ENCODE measurements at regions not wholly inside any gene's neighbourhood (a gene's known extent, or its start where the extent isn't known, plus 50 kb on each side); places are given as distances from the start of the nearest gene placed in this dataset.

GRCh38 chr18:22057908-22058527 is 111.4 kb upstream of the GATA6 start:
- intact Hi-C loops (cut with DNase I), result no loop called here
- Histone ChIP-seq H3K27ac (no peak overlapping the region), H3K4me1 (no peaks in the 10 kb centered on the region), H3K9me3 (no peaks in the 10 kb centered on the region), H3K36me3 (no peaks in the 10 kb centered on the region), H3K4me3 (no peak overlapping the region), H3K27me3 (no peaks in the 10 kb centered on the region)
- TF ChIP-seq CTCF (IDR thresholded peaks at IDR 0.05), result no peak
- DNase-seq (ENCODE audit: low spot score in 2 of 2), result no peak

DNA sequence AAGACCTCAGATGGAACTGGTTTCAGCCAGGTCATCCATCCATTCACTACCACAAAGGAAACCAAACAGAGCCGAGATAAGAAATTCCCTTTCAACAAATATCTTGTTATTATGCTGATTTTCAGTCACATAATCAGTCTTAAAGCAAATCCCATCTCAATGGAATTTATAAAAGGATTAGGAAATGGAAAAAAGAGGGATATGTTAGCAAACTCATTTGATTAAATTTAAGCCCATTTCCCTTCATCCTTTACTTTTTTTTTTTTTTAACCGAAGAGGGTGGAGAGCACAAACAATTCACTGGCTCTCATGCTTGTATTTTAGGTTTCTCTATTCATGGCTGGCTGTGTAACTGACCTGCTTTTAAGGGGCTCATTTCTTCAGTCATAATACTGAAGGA is 109.0 kb upstream of the GATA6 start:
- no peaks in the 10 kb centered on the region for H3K4me1 ChIP-seq
- no peak overlapping the region for H3K4me3 ChIP-seq
- H3K36me3 ChIP-seq, result no peaks in the 10 kb centered on the region
- DNase-seq (ENCODE audit: low spot score in 2 of 2), result no peak
- no peaks in the 10 kb centered on the region for H3K9me3 ChIP-seq
- H3K27me3 ChIP-seq, result no peaks in the 10 kb centered on the region
- no peak overlapping the region for H3K27ac ChIP-seq
- TF ChIP-seq CTCF (IDR thresholded peaks at IDR 0.05), result no peak
- intact Hi-C loops (cut with DNase I), result no loop called here

DNA sequence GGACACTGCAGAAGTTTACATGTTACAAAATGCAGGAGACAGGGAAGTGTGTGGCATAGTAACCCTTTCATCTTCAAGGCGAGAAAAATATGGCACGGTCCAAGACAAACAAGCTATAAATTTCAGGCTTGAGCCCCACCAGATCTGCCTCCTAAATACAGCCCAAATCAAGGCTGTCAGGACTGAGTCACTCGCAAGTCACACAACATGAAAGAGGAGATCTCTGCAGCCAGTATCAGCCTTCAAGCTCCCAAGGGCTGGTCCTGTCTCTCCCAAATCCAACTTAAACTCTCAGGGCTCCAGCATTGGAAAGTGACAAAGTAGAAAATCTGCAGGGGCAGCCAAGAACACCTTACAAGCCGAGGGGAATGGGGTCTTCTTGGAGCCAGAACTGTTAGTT is 106.3 kb upstream of the GATA6 start:
- H3K27me3 ChIP-seq, result no peaks in the 10 kb centered on the region
- TF ChIP-seq CTCF (IDR thresholded peaks at IDR 0.05), result no peak
- H3K36me3 ChIP-seq, result no peaks in the 10 kb centered on the region
- no peak overlapping the region for H3K27ac ChIP-seq
- H3K4me1 ChIP-seq, result no peaks in the 10 kb centered on the region
- no peak overlapping the region for H3K4me3 ChIP-seq
- no peaks in the 10 kb centered on the region for H3K9me3 ChIP-seq
- no peak for DNase-seq (ENCODE audit: low spot score in 2 of 2)
- intact Hi-C loops (cut with DNase I), result no loop called here

DNA sequence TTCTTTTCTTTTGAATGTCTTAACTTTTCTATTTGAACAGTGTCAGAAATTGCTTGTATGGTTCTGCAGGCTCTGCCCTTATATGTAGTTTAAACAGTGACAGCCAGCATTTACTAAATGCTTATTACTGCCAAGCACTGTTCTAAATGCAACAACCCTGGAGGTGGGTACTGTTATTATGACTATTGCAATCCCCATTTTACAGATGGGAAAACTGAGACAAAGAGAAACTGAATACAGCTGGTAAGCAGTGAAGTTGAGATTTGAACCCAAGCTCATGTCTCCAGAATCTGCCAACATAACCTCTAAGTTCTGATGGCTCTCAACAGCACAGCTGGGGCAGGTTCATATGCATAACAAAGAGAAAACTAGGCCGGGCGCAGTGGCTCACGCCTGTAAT is 105.7 kb upstream of the GATA6 start:
- no peak overlapping the region for H3K27ac ChIP-seq
- DNase-seq (ENCODE audit: low spot score in 2 of 2), result no peak
- no peaks in the 10 kb centered on the region for H3K27me3 ChIP-seq
- no peaks in the 10 kb centered on the region for H3K9me3 ChIP-seq
- no peak for TF ChIP-seq CTCF (IDR thresholded peaks at IDR 0.05)
- H3K4me1 ChIP-seq, result no peaks in the 10 kb centered on the region
- H3K36me3 ChIP-seq, result no peaks in the 10 kb centered on the region
- H3K4me3 ChIP-seq, result no peak overlapping the region
- intact Hi-C loops (cut with DNase I), result no loop called here

- no peaks in the 10 kb centered on the region for H3K9me3 ChIP-seq
- no peaks in the 10 kb centered on the region for H3K4me1 ChIP-seq
- DNase-seq (ENCODE audit: low spot score in 2 of 2), result no peak
- TF ChIP-seq CTCF (IDR thresholded peaks at IDR 0.05), result no peak
- no peaks in the 10 kb centered on the region for H3K27me3 ChIP-seq
- no peaks in the 10 kb centered on the region for H3K36me3 ChIP-seq
- H3K4me3 ChIP-seq, result no peak overlapping the region
- no peak overlapping the region for H3K27ac ChIP-seq
- intact Hi-C loops (cut with DNase I), result no loop called here
Measured at GRCh38 chr18:22064581-22064980, 104.8 kb upstream of the GATA6 start.

- no peak overlapping the region for H3K4me3 ChIP-seq
- H3K27ac ChIP-seq, result no peak overlapping the region
- H3K9me3 ChIP-seq, result no peaks in the 10 kb centered on the region
- H3K4me1 ChIP-seq, result no peaks in the 10 kb centered on the region
- H3K27me3 ChIP-seq, result no peaks in the 10 kb centered on the region
- DNase-seq (ENCODE audit: low spot score in 2 of 2), result no peak
- no peak for TF ChIP-seq CTCF (IDR thresholded peaks at IDR 0.05)
- no peaks in the 10 kb centered on the region for H3K36me3 ChIP-seq
- intact Hi-C loops (cut with DNase I), result no loop called here
Measured at GRCh38 chr18:22065311-22065710, 104.1 kb upstream of the GATA6 start.

All from ascending aorta (tissue), 2 donors.